ENCODE measurements at regions not wholly inside any gene's neighbourhood (a gene's known extent, or its start where the extent isn't known, plus 50 kb on each side); places are given as distances from the start of the nearest gene placed in this dataset.
"Not testable (repeated sequence)": the region's sequence is repeated elsewhere in the genome, so short reads cannot be mapped to it uniquely, and the experiment has no call there.

DNA sequence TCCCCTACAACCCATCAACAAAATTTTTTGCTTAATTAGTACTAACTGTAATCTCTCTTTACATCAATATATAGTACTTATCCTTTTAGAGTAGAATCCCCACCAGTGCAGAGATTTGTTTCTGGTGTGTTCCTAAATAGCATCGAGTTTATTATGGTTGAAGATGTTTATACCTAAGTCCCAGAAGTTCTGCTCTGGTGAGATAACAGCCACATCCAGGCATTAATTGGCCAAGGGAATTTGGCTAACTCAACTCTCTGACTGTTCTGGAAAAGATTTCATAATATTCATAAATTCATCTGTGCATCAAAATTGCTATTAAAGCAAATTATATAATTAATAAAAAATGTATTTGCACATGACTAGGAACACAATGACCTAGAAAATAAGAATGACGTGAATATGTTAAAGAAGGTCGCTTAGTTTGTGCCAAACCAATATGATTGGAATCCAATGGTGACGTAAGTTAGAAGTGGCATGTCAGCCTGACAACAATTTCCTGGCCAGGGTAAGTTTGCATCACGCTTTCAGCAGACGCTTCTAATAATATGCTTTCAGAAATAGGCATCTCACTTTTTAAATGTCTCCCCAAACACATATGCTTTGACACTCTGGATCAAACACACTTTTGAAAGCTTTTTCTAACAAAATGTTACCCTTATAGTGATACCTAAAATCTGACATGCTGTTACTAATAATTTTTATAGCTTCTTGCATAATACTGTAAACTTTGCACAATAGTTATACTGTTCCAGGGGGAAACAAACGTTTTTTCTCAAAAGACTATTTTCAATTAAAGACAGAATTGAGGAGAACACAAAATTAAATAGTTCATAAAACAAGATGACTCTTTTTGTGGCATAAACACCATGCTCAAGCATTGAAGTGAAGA, 236.7 kb downstream of the TENT5A start:
- DNase-seq (ENCODE audit: low read depth), result no peak
- TF ChIP-seq, protein P1, sequence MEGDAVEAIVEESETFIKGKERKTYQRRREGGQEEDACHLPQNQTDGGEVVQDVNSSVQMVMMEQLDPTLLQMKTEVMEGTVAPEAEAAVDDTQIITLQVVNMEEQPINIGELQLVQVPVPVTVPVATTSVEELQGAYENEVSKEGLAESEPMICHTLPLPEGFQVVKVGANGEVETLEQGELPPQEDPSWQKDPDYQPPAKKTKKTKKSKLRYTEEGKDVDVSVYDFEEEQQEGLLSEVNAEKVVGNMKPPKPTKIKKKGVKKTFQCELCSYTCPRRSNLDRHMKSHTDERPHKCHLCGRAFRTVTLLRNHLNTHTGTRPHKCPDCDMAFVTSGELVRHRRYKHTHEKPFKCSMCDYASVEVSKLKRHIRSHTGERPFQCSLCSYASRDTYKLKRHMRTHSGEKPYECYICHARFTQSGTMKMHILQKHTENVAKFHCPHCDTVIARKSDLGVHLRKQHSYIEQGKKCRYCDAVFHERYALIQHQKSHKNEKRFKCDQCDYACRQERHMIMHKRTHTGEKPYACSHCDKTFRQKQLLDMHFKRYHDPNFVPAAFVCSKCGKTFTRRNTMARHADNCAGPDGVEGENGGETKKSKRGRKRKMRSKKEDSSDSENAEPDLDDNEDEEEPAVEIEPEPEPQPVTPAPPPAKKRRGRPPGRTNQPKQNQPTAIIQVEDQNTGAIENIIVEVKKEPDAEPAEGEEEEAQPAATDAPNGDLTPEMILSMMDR (IDR thresholded peaks at IDR 0.05; ENCODE audit: control insufficient read depth, extremely low read depth, insufficient read depth), result no peak
- no peak overlapping the region for H3K4me3 ChIP-seq (ENCODE audit: low read depth, low read length)

DNA sequence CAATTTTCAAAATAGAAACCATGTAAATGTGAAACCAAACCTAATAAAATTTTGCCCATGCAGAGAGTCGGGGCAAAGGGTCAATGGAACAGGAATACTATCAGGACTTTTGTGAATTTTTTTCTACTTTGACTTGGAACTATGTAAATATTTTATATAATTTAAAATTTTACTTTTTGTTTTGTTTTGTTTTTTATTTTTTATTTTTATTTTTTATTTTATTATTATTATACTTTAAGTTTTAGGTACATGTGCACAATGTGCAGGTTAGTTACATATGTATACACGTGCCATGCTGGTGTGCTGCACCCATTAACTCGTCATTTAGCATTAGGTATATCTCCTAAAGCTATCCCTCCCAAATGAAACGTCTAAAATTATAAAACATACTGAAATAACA, 238.3 kb downstream of the TENT5A start:
- not testable (repeated sequence) for DNase-seq (ENCODE audit: low read depth); H3K4me3 ChIP-seq (ENCODE audit: low read depth, low read length)

DNA sequence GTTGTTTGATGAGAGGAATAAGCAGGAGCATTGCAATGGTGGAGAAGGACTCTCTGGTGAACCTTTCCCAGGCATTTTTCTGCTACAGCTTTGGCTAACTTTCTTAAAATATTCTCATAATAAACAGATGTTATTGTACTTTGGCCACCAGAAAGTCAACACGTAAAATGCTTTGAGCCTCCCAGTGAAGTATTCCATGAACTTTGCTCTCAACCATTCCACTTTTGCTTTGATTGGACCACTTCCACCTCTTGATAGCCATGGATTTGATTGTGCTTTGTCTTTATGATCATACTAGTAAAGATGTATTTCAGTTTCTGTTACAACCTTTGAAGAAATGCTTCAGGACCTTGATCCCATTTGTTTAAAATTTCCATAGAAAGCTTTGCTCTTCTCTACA, 241.1 kb downstream of the TENT5A start:
- no peak overlapping the region for H3K4me3 ChIP-seq (ENCODE audit: low read depth, low read length)
- TF ChIP-seq, protein P1 (IDR thresholded peaks at IDR 0.05; ENCODE audit: control insufficient read depth, extremely low read depth, insufficient read depth), result no peak

DNA sequence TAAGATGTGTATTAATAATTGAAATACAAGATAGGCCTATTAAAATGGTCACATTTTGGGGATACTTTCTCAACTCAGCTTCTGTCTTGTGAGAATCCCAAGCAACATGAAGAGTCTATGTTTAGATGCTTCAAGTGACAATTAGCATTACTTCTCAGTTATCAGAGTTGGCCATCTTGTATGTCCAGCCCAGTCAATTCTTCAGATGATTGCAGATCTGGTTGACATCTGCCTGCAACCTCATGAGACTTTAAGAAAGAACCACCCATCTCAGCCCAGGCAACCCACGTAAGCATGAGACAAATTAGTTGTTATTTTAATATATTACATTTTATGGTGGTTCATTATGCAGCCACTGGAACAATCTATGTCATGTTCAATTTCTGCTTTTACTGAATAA, 256.5 kb downstream of the TENT5A start:
- no peak overlapping the region for H3K4me3 ChIP-seq (ENCODE audit: low read depth, low read length)
- no peak for DNase-seq (ENCODE audit: low read depth)
- TF ChIP-seq, protein P1 (IDR thresholded peaks at IDR 0.05; ENCODE audit: control insufficient read depth, extremely low read depth, insufficient read depth), result no peak

More for the DNA sequence above, 241.1 kb downstream of the TENT5A start:
- DNase-seq (ENCODE audit: low read depth), result no peak

DNA sequence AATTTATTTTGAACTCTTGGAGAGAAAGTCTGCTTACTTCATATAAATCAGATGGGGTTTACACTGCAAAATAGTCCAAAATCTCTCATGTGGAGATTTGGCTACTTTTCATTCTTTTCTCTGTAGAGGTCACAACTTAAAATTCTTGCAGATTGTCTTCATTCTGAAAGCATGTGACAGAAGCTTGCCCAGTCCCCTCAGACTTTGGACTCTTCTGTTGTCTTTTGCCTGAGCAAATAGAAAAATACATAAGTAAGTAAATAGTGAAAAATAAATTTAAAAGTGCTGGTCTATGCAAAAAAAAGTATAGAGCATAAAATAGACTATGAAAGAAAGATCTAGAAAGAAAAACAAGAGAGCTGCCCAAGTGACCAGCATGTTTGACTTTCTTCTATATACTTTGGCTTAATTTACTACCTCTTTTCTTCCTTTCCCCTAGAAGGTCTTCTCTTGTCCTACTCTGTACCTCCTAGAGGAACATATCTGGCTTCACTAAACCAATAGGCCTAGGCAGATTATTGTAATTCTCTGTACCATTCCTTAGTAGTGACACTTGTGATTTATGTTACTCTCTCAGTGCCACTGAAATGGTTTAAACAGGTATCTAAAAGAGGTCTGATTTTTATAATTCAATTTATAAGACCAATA, 260.9 kb downstream of the TENT5A start:
- DNase-seq (ENCODE audit: low read depth), result no peak
- no peak overlapping the region for H3K4me3 ChIP-seq (ENCODE audit: low read depth, low read length)
- TF ChIP-seq, protein P1 (IDR thresholded peaks at IDR 0.05; ENCODE audit: control insufficient read depth, extremely low read depth, insufficient read depth), result no peak

- H3K4me3 ChIP-seq (ENCODE audit: low read depth, low read length), result no peak overlapping the region
- DNase-seq (ENCODE audit: low read depth), result peak; percentile 13
- TF ChIP-seq, protein P1 (IDR thresholded peaks at IDR 0.05; ENCODE audit: control insufficient read depth, extremely low read depth, insufficient read depth), result no peak
Measured at GRCh38 chr6:81487489-81487888, 265.0 kb downstream of the TENT5A start.

DNA sequence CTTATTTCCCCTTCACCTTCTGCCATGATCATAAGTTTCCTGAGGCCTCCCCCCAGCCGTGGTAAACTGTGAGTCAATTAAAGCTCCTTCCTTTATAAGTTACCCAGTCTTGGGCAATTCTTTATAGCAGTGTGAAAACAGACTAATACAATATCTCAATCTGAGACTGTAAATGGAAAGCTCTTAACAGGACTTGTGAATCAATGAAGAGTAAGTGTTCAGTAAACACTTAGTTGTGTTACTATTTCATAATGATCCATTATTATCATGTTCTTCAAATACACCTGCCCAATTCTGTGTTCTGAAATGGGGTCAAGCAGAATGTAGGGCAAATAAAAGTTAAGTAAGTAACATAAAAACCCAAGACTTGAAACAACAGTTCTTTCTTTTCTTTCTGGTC, 266.2 kb downstream of the TENT5A start:
- TF ChIP-seq, protein P1 (IDR thresholded peaks at IDR 0.05; ENCODE audit: control insufficient read depth, extremely low read depth, insufficient read depth), result no peak
- no peak overlapping the region for H3K4me3 ChIP-seq (ENCODE audit: low read depth, low read length)
- no peak for DNase-seq (ENCODE audit: low read depth)

Data from LNCaP clone FGC (cell line).